HG03558 (cell line): ENCODE measurements at regions not wholly inside any gene's neighbourhood (a gene's known extent, or its start where the extent isn't known, plus 50 kb on each side); places are given as distances from the start of the nearest gene placed in this dataset.

Source experiments
- ATAC-seq: cut with Tn5 transposase; IDR thresholded peaks from one replicate; pipeline ENCODE4 v1.9.1; 2021; ENCODE audit warnings: moderate number of reproducible peaks; ENCODE audit not compliant: unreplicated experiment; ENCODE audit errors: extremely low read depth

GRCh38 chr7:32273297-32273696 lies 203.1 kb upstream of the PDE1C start:
- ATAC-seq, result no peak

- ATAC-seq, result no peak
These were observed 196.8 kb upstream of the PDE1C start for GRCh38 chr7:32266932-32267475.

GRCh38 chr7:32264702-32265284 lies 194.6 kb upstream of the PDE1C start:
- ATAC-seq, result no peak

GRCh38 chr7:32263611-32264010 lies 193.4 kb upstream of the PDE1C start:
- ATAC-seq, result no peak

GRCh38 chr7:32262315-32262714 lies 192.1 kb upstream of the PDE1C start:
- ATAC-seq, result no peak

GRCh38 chr7:32259931-32260596 lies 189.9 kb upstream of the PDE1C start:
- ATAC-seq, result peak; percentile 89

- no peak for ATAC-seq
These were observed 188.1 kb upstream of the PDE1C start for GRCh38 chr7:32258265-32258664.

GRCh38 chr7:32257621-32258020 lies 187.4 kb upstream of the PDE1C start:
- ATAC-seq, result no peak

- no peak for ATAC-seq
These were observed 186.6 kb upstream of the PDE1C start for GRCh38 chr7:32256811-32257210.

- ATAC-seq, result no peak
These were observed 186.2 kb upstream of the PDE1C start for GRCh38 chr7:32256376-32256775.

- ATAC-seq, result no peak
These were observed 184.8 kb upstream of the PDE1C start for GRCh38 chr7:32255036-32255435.

GRCh38 chr7:32253299-32253698 lies 183.1 kb upstream of the PDE1C start:
- ATAC-seq, result no peak

- ATAC-seq, result no peak
These were observed 181.5 kb upstream of the PDE1C start for GRCh38 chr7:32251659-32252058.

- ATAC-seq, result no peak
These were observed 180.5 kb upstream of the PDE1C start for GRCh38 chr7:32250471-32251260.

GRCh38 chr7:32250003-32250402 lies 179.8 kb upstream of the PDE1C start:
- no peak for ATAC-seq

- ATAC-seq, result no peak
These were observed 178.3 kb upstream of the PDE1C start for GRCh38 chr7:32248522-32248921.

GRCh38 chr7:32244806-32245345 lies 174.7 kb upstream of the PDE1C start:
- ATAC-seq, result no peak

GRCh38 chr7:32243687-32244290 lies 173.6 kb upstream of the PDE1C start:
- no peak for ATAC-seq

GRCh38 chr7:32242436-32242835 lies 172.2 kb upstream of the PDE1C start:
- no peak for ATAC-seq

- no peak for ATAC-seq
These were observed 171.4 kb upstream of the PDE1C start for GRCh38 chr7:32241636-32242035.

- no peak for ATAC-seq
These were observed 169.6 kb upstream of the PDE1C start for GRCh38 chr7:32239764-32240163.
